Adrenal gland (tissue), 9 donors: ENCODE measurements at regions not wholly inside any gene's neighbourhood (a gene's known extent, or its start where the extent isn't known, plus 50 kb on each side); places are given as distances from the start of the nearest gene placed in this dataset.

Experiments used
- DNase-seq, 7 donors: peaks; one replicate each; pipeline ENCODE4 v3.0.0-alpha.2; 2019 to 2020
- H3K27ac ChIP-seq, 5 donors: fragments of 200-600 bp; sonication (generic) in 4 of 5; 1 replicate in 3 of 5; 2 replicates in 2 of 5; pipeline versions ENCODE4 v1.5.1 to v1.8.0; 2016 to 2020; ENCODE audit warnings: mild to moderate bottlenecking in 1 of 5
- H3K27me3 ChIP-seq: fragments of 200-600 bp; 2 replicates; pipeline ENCODE4 v1.8.0; 2021
- H3K36me3 ChIP-seq, 2 donors: fragments of 200-600 bp; replicated peaks in 1 of 2; 1 replicate in 1 of 2; 2 replicates in 1 of 2; pipeline versions ENCODE4 v1.5.1 to v1.8.0; 2018 to 2022
- H3K4me1 ChIP-seq, 2 donors: fragments of 200-600 bp; replicated peaks in 1 of 2; 1 replicate in 1 of 2; 2 replicates in 1 of 2; pipeline versions ENCODE4 v1.5.1 to v1.8.0; 2018 to 2021
- H3K4me3 ChIP-seq, 4 donors: fragments of 200-600 bp; sonication (generic) in 3 of 4; one replicate each; pipeline ENCODE4 v1.5.1; 2016 to 2018
- H3K9me3 ChIP-seq, 3 donors: fragments of 200-600 bp; sonication (generic) in 1 of 3; replicated peaks in 1 of 3; 1 replicate in 2 of 3; 2 replicates in 1 of 3; pipeline versions ENCODE4 v1.5.1 to v1.8.0; 2016 to 2021
- POLR2A ChIP-seq, 2 donors: fragments of 450-650 bp; IDR thresholded peaks; one replicate each; pipeline ENCODE4 v1.6.1; 2017; ENCODE audit warnings: antibody characterized with exemption in 2 of 2, mild to moderate bottlenecking in 2 of 2, moderate library complexity in 1 of 2
- WGBS, 4 donors: extraction: QIAGEN DNeasy Blood & Tissue Kit in 2 of 4; methylation state at CpG; one replicate each; pipeline versions ENCODE4 v1.1.5 to v1.1.7; 2013 to 2017; 5-methylcytosine and 5-hydroxymethylcytosine counted together
- intact Hi-C, 2 donors: fragments of 100-400 bp; cut with DNase I; formaldehyde crosslinking; loops; one replicate each; pipeline versions ENCODE4 v1.14.1 to v1.15.0; 2022 to 2023
- TF ChIP-seq, protein P1 (sequence below), 6 experiments: fragments of 450-650 bp in 4 of 6; fragments of 200-600 bp in 2 of 6; sonication (generic) in 1 of 6; IDR thresholded peaks; 1 replicate in 5 of 6; 2 replicates in 1 of 6; pipeline versions ENCODE4 v1.5.1 to v1.8.0; 2016 to 2021; ENCODE audit warnings: antibody characterized with exemption in 6 of 6, mild to moderate bottlenecking in 2 of 6, moderate library complexity in 1 of 6
- donor health status: healthy with polysubstance abuse.
- donor health status: Bipolar disorder and iron deficiency.
- donor health status: DM: yes; HTN: yes; CAD: no.
- donor health status: DM: no; HTN: no; CAD: no.
- donor health status: DM: no; HTN: no; CAD: no.

DNA sequence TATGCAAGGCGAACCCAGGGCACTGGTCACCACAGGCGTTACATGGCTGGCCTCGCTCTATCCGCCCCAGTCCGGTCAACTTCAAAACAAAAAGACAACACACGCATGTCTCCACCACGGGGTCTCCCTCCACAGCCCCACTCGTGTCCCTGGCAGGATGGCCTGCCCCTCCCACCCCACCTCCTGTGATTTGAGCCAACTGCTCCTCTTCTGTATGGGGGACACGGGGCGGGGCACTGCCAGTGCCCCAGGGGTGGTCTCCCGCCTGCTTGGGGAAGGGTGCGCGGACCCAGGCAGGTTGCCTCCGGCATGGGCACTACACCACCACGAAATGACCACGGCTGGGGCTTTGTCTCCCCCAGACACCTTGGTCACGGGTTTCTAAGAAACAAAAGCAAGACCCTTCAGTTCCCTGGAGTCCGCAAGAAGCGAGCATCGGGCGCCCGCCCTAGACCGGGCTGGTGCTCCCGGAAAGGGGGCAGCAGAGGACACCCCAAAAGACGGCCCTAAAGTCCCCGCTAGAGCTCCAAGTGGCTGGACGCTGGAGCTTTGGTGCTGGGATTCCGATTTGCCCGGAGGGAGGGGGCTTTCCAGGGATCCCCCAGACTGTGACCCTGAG lies 219.3 kb upstream of the PRICKLE2 start:
- Histone ChIP-seq H3K27me3 (peaks cover 4% of the 10 kb centered on the region), H3K4me1 (peaks cover 0 to 31% of the 10 kb centered on the region in 2 donors), H3K36me3 (no peaks in the 10 kb centered on the region), H3K4me3 (peak overlapping the region in 1 of 4 donors; percentile 62), H3K9me3 (no peaks in the 10 kb centered on the region), H3K27ac (no peak overlapping the region)
- TF ChIP-seq, protein P1, sequence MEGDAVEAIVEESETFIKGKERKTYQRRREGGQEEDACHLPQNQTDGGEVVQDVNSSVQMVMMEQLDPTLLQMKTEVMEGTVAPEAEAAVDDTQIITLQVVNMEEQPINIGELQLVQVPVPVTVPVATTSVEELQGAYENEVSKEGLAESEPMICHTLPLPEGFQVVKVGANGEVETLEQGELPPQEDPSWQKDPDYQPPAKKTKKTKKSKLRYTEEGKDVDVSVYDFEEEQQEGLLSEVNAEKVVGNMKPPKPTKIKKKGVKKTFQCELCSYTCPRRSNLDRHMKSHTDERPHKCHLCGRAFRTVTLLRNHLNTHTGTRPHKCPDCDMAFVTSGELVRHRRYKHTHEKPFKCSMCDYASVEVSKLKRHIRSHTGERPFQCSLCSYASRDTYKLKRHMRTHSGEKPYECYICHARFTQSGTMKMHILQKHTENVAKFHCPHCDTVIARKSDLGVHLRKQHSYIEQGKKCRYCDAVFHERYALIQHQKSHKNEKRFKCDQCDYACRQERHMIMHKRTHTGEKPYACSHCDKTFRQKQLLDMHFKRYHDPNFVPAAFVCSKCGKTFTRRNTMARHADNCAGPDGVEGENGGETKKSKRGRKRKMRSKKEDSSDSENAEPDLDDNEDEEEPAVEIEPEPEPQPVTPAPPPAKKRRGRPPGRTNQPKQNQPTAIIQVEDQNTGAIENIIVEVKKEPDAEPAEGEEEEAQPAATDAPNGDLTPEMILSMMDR (IDR thresholded peaks at IDR 0.05), result no peak
- TF ChIP-seq POLR2A (IDR thresholded peaks at IDR 0.05), result no peak
- intact Hi-C loops, result no loop called here
- 11 to 36% (median 21%) methylated on average over 8 to 29 of the region's 29 CpGs for WGBS, 4 donors
- peak in 1 of 7 donors; percentile 11 for DNase-seq

DNA sequence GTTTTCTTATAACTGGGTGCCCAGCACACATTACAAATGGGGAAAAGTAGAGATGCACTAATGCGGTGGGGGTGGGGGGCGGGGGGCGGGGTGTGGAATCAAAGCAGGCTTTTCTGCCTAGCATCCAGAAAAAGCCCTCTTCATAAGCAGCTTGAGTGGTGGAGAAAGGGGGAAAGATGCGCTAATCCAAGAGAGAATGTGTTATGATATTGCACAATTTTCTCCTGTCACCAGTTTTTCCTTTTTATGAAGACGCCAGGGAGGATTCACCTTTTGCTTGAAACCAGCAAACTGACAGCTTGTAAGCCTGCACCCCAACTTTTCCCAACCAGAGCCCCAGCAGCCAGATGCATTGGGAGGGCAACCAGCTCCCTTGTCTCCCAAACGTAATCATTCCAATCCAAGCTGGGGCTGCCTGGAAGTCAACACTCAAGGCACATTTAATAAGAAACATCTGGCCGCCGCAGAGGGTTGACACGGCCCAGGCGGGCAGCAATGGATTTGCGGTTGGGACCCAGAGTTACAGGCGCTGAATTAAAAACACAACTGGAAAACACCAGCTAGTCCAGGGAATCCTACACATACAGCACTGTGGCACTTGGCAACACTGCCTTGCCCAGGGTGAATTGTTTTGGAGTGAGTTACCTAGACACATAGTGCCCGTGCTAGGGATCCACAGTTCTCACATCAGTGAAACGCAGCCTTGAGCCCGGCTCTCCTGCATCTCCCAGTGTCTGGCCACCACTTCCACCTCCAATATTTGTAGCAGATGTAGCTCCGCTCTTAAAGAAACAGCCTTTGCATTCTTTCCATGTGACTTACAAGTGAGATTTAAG lies 218.5 kb upstream of the PRICKLE2 start:
- H3K9me3 ChIP-seq, result no peaks in the 10 kb centered on the region
- H3K4me1 ChIP-seq, result peaks cover 0 to 32% of the 10 kb centered on the region in 2 donors
- H3K27ac ChIP-seq, result no peak overlapping the region
- peaks cover 4% of the 10 kb centered on the region for H3K27me3 ChIP-seq
- DNase-seq, result no peak
- no peaks in the 10 kb centered on the region for H3K36me3 ChIP-seq
- WGBS, 4 donors, result 56 to 66% (median 57%) methylated on average over 14 to 16 of the region's 16 CpGs
- intact Hi-C loops, result no loop called here
- H3K4me3 ChIP-seq, result peak overlapping the region in 1 of 4 donors; percentile 62
- TF ChIP-seq, protein P1 (IDR thresholded peaks at IDR 0.05), result no peak
- TF ChIP-seq POLR2A (IDR thresholded peaks at IDR 0.05), result no peak

DNA sequence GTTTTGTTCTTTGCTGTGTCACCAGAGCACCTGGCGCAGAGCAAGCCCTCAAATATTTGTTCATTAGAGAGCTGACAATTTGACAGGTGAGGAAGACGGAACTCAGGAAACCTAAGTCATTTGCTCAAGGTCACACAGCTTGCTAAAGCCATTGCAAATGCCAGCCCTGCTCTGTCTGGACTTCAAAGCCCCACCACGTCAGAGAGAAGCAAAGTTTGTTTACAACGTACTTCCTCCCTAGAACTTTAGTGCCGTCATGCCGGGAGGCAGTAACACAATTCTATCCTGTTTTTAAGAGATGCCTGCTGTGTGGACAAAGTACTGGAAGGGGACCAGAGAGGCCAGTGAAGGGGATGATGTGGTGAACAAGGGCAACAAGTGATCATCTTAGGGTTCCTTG lies 216.6 kb upstream of the PRICKLE2 start:
- Histone ChIP-seq H3K27me3 (peaks cover 4% of the 10 kb centered on the region), H3K27ac (no peak overlapping the region), H3K4me1 (peaks cover 0 to 32% of the 10 kb centered on the region in 2 donors), H3K9me3 (no peaks in the 10 kb centered on the region), H3K4me3 (no peak overlapping the region), H3K36me3 (no peaks in the 10 kb centered on the region)
- 39 to 53% (median 48%) methylated on average over 6 of the region's 6 CpGs for WGBS, 4 donors
- TF ChIP-seq, protein P1 (IDR thresholded peaks at IDR 0.05), result no peak
- TF ChIP-seq POLR2A (IDR thresholded peaks at IDR 0.05), result no peak
- intact Hi-C loops, result no loop called here
- DNase-seq, result peak in 1 of 7 donors; percentile 11

DNA sequence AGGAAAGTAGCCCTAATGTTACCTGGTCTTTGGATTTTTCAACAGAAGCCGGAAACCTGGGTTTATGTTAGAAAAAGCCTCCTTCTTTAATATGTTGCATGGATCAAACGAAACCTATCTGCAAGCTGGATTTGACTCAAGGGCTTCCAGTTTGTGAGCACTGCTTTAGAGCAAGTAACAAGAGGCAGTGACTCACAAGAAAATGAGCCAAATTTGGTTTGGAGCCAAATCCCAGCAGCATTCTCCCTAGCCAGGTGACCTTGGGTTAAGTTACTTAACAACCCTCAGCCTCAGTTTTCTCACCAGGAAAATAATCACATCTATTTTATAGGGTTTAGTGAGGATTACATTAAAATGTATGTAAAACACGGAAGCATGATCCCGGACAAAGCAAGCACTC lies 215.2 kb upstream of the PRICKLE2 start:
- 39 to 47% (median 45%) methylated on average over 4 of the region's 4 CpGs for WGBS, 4 donors
- peak; percentile 63 to 83 (median 75) for DNase-seq
- Histone ChIP-seq H3K36me3 (no peaks in the 10 kb centered on the region), H3K4me1 (peaks cover 0 to 32% of the 10 kb centered on the region in 2 donors), H3K4me3 (no peak overlapping the region), H3K27me3 (peaks cover 4% of the 10 kb centered on the region), H3K9me3 (no peaks in the 10 kb centered on the region), H3K27ac (no peak overlapping the region)
- intact Hi-C loops, result no loop called here
- TF ChIP-seq, protein P1 (IDR thresholded peaks at IDR 0.05), result no peak
- TF ChIP-seq POLR2A (IDR thresholded peaks at IDR 0.05), result no peak
